ENCODE measurements at regions not wholly inside any gene's neighbourhood (a gene's known extent, or its start where the extent isn't known, plus 50 kb on each side); places are given as distances from the start of the nearest gene placed in this dataset.
"Not testable (repeated sequence)": the region's sequence is repeated elsewhere in the genome, so short reads cannot be mapped to it uniquely, and the experiment has no call there.

DNA sequence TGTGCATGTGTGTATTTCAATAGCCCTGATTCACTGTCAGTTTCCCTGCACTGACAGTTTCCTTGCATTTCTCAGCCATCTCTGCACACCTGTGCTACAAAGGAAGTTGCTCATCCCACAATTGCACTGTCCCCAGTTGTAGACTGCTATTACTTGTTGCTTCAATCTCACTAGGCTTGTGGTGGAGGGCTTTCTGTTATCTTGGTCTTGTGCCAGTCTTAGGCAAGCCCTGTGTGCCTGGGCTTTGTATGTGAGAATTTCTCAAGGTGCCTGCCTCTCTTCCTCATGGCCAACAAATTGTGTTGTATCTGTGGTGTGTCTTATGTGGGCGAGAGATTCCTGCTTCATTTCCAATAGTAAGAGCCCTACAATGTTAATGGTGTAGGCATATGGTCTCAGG lies 467.4 kb downstream of the GRIA2 start:
- no peak overlapping the region for H3K4me3 ChIP-seq (ENCODE audit: low read depth, low read length)
- TF ChIP-seq, protein P1, sequence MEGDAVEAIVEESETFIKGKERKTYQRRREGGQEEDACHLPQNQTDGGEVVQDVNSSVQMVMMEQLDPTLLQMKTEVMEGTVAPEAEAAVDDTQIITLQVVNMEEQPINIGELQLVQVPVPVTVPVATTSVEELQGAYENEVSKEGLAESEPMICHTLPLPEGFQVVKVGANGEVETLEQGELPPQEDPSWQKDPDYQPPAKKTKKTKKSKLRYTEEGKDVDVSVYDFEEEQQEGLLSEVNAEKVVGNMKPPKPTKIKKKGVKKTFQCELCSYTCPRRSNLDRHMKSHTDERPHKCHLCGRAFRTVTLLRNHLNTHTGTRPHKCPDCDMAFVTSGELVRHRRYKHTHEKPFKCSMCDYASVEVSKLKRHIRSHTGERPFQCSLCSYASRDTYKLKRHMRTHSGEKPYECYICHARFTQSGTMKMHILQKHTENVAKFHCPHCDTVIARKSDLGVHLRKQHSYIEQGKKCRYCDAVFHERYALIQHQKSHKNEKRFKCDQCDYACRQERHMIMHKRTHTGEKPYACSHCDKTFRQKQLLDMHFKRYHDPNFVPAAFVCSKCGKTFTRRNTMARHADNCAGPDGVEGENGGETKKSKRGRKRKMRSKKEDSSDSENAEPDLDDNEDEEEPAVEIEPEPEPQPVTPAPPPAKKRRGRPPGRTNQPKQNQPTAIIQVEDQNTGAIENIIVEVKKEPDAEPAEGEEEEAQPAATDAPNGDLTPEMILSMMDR (IDR thresholded peaks at IDR 0.05; ENCODE audit: low read depth, low read length) = no peak
- in situ Hi-C loops (cut with HindIII; ENCODE audit: low sequenced_read_pairs) = no loop called here
- no peak for DNase-seq (ENCODE audit: low read depth, low spot score)

DNA sequence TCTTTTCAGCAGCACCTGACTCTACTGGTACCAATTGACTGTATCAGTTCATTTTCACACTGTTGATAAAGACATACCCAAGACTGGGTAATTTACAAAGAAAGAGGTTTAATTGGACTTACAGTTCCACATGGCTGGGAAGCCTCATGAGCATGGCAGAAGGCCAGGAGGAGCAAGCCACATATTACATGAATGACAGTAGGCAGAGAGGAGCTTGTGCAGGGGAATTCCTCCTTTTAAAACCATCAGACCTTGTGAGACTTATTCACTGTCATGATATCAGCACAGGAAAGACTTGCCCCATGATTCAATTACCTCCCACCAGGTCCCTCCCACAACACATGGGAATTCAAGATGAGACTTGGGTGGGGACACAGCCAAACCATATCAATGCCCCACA lies 458.8 kb downstream of the GRIA2 start:
- in situ Hi-C loops (cut with HindIII; ENCODE audit: low sequenced_read_pairs); DNase-seq (ENCODE audit: low read depth, low spot score); H3K4me3 ChIP-seq (ENCODE audit: low read depth, low read length): not testable (repeated sequence)

DNA sequence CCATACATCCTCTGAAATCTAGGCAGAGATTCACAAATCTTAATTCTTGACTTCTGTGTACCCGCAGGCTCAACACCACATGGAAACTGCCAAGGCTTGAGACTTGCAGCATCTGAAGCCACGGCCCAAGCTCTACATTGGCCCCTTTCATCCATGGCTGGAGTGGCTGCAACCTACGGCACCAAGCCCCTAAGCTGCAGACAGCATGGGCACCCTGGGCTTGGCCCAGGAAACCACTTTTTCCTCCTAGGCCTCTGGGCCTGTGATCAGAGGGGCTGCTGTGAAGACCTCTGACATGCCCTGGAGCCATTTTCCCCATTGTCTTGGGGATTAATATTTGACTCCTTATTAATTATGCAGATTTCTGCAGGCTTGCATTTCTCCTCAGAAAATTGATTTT lies 457.9 kb downstream of the GRIA2 start:
- no peak overlapping the region for H3K4me3 ChIP-seq (ENCODE audit: low read depth, low read length)
- DNase-seq (ENCODE audit: low read depth, low spot score) = no peak
- TF ChIP-seq, protein P1 (IDR thresholded peaks at IDR 0.05; ENCODE audit: low read depth, low read length) = no peak
- in situ Hi-C loops (cut with HindIII; ENCODE audit: low sequenced_read_pairs) = no loop called here

DNA sequence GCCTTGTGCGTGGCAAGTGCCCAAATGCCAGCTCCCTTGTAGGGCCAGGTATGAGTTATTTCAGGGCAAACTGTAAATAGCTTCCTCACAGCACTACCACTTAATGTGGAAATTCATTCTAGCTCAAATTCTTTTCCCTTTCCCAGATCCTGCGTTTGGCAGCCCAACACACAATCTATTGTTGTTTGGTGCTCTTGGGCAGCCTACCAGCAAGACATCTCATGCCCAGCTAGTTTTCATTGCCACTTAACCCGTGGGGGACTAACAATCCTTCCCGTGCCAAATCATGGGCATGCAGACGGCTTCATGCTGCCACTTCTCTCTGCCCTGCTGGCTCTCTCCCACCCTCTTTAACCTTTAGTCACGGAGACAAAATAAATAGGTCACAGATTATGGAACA lies 454.2 kb downstream of the GRIA2 start:
- in situ Hi-C loops (cut with HindIII; ENCODE audit: low sequenced_read_pairs) = no loop called here
- no peak for DNase-seq (ENCODE audit: low read depth, low spot score)
- H3K4me3 ChIP-seq (ENCODE audit: low read depth, low read length) = no peak overlapping the region
- TF ChIP-seq, protein P1 (IDR thresholded peaks at IDR 0.05; ENCODE audit: low read depth, low read length) = no peak

DNA sequence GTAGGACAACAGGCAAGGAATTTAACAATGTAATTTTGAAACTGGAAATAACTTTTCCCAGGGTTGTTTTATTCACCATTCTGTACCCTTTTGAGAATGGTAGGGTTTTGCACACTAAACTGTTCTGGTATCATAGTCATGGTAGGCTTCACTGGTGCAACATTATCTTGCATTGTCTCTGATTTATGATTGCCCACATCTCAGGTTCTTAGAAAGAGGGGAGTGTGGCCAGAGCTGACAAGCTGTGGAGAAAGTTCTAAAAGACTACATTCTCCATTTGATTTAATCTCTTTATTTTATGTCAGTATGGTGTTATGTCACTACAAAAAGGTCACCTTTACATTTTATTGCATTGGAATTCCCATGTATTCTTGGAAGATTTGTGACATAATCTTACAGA lies 447.3 kb downstream of the GRIA2 start:
- DNase-seq (ENCODE audit: low read depth, low spot score) = no peak
- H3K4me3 ChIP-seq (ENCODE audit: low read depth, low read length) = no peak overlapping the region
- in situ Hi-C loops (cut with HindIII; ENCODE audit: low sequenced_read_pairs) = no loop called here
- TF ChIP-seq, protein P1 (IDR thresholded peaks at IDR 0.05; ENCODE audit: low read depth, low read length) = no peak

DNA sequence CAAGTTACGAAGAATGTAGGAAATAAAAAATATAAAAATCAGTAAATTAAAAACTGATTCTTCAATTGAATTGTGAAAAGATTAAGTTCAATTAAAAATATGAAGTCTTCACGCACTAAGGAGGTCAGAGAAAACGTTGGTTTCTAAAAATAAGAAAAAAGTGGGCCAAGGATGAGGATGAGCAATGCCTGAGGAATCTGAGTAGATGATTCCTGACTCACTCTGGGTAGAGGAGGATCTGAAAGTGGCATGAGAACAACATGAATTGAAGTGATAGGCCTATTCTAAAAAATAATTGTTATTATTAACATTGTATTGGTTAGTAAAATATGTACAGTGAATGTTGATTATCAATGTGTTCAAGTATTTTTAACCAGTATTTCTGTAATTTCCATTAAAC lies 444.2 kb downstream of the GRIA2 start:
- in situ Hi-C loops (cut with HindIII; ENCODE audit: low sequenced_read_pairs) = no loop called here
- H3K4me3 ChIP-seq (ENCODE audit: low read depth, low read length) = no peak overlapping the region
- DNase-seq (ENCODE audit: low read depth, low spot score) = peak; percentile 68
- TF ChIP-seq, protein P1 (IDR thresholded peaks at IDR 0.05; ENCODE audit: low read depth, low read length) = no peak

DNA sequence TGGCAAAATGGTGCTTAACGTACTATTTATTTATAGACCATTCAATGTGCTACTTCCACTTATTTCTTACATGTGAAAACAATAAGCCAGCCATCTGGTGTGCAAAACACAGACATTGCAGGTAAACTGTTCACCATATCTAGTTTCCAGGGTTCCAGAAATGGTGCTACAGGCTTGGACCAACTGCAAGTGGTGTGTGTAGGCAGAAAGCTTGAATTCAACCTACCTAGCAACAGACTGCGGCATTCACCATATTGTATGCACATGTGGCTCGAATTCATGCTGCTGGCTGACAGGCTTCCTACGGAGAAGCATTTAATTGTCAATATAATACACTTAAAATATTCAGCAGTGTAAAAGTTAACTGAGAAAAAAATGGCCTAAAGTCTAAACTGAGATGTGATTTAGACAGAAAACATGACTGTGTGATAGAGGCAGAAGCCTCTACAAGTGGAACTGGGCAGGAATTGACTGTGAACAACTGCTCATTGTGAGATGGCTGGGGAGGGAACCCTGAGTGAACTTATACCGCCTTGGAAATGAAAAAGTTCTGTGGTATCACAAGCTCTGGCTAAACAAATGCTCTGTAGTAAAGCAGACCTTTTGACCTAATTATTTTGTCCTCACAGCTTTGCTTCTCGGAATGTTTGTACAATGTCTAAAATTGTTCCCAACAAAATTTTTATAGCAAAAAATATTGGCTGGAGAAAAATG lies 434.7 kb downstream of the GRIA2 start:
- TF ChIP-seq, protein P1 (IDR thresholded peaks at IDR 0.05; ENCODE audit: low read depth, low read length) = no peak
- in situ Hi-C loops (cut with HindIII; ENCODE audit: low sequenced_read_pairs) = no loop called here
- DNase-seq (ENCODE audit: low read depth, low spot score) = no peak
- H3K4me3 ChIP-seq (ENCODE audit: low read depth, low read length) = no peak overlapping the region

All from astrocyte of the spinal cord (primary cell).